SK-N-MC (cell line): ENCODE measurements at regions not wholly inside any gene's neighbourhood (a gene's known extent, or its start where the extent isn't known, plus 50 kb on each side); places are given as distances from the start of the nearest gene placed in this dataset.

Experiments used
- EZH2 ChIP-seq: fragments of 200-600 bp; sonication (generic); IDR thresholded peaks from one replicate; pipeline ENCODE4 v1.6.1; 2017; ENCODE audit warnings: antibody characterized with exemption
- FOXP2 ChIP-seq: optimal IDR thresholded peaks from 2 replicates; pipeline ENCODE3; 2011; ENCODE audit warnings: mild to moderate bottlenecking, moderate library complexity; ENCODE audit not compliant: insufficient read depth; ENCODE audit errors: extremely low read length, control extremely low read depth
- POLR2AphosphoS5 ChIP-seq: IDR thresholded peaks from 2 replicates; pipeline ENCODE4 v1.6.1; 2012; ENCODE audit warnings: mild to moderate bottlenecking, low read depth, low read length, borderline replicate concordance

GRCh38 chr16:72222503-72222902, 50.5 kb upstream of the PMFBP1 start:
- TF ChIP-seq POLR2AphosphoS5: no peak
- TF ChIP-seq EZH2: no peak
- TF ChIP-seq FOXP2: no peak
